IMR-90 (cell line): ENCODE measurements at regions not wholly inside any gene's neighbourhood (a gene's known extent, or its start where the extent isn't known, plus 50 kb on each side); places are given as distances from the start of the nearest gene placed in this dataset.

ENCODE experiments used
- ATAC-seq: fragments of 200-7000 bp; cut with Tn5 transposase; 2 replicates; pipeline ENCODE4 v1.9.1; 2020; ENCODE audit warnings: low read depth, mild to moderate bottlenecking, moderate library complexity
- BruUV-seq: library from RNA; stranded (reverse); fragments of 400-500 nt; replicated peaks from 2 replicates; lab custom pipeline; 2021; lab: Mats Ljungman, UMichigan
- CTCF ChIA-PET: fragments of 300-600 bp; formaldehyde crosslinking; extraction: SDS; loops from one replicate; lab custom pipeline; 2021; ENCODE audit warnings: antibody characterized with exemption; lab: Yijun Ruan, JAX
- POLR2A ChIA-PET: fragments of 300-600 bp; sonication (Branson Sonifier 250); formaldehyde crosslinking; loops from one replicate; lab custom pipeline; 2022; ENCODE audit warnings: antibody characterized with exemption; ENCODE audit not compliant: unreplicated experiment; lab: Charles Lee
- DNase-seq: peaks from one replicate; pipeline ENCODE4 v3.0.0; 2013
- H2AFZ ChIP-seq: replicated peaks from 2 replicates; pipeline ENCODE3; 2013; ENCODE audit warnings: low read length, mild to moderate bottlenecking; ENCODE audit not compliant: poor library complexity
- H2AK5ac ChIP-seq: 2 replicates; pipeline ENCODE4 v1.6.1; 2013; ENCODE audit warnings: low read depth, low read length, inconsistent platforms
- H2AK9ac ChIP-seq: replicated peaks from 2 replicates; pipeline ENCODE3; 2013; ENCODE audit warnings: mild to moderate bottlenecking, low read depth, low read length, moderate library complexity; ENCODE audit not compliant: poor library complexity
- H2BK120ac ChIP-seq: 2 replicates; pipeline ENCODE4 v1.6.1; 2013; ENCODE audit warnings: low read depth, low read length, inconsistent platforms
- H2BK15ac ChIP-seq: 3 replicates; pipeline ENCODE4 v1.6.1; 2013; ENCODE audit warnings: low read depth, low read length, inconsistent platforms
- H2BK20ac ChIP-seq: 2 replicates; pipeline ENCODE4 v1.6.1; 2013; ENCODE audit warnings: low read depth, mild to moderate bottlenecking, inconsistent platforms, low read length, moderate library complexity
- H2BK5ac ChIP-seq: 2 replicates; pipeline ENCODE4 v1.6.1; 2013; ENCODE audit warnings: mild to moderate bottlenecking, low read depth, low read length, inconsistent platforms; ENCODE audit not compliant: poor library complexity, severe bottlenecking
- H3K14ac ChIP-seq: replicated peaks from 2 replicates; pipeline ENCODE4 v1.6.1; 2013; ENCODE audit warnings: low read depth, low read length, inconsistent platforms
- H3K18ac ChIP-seq: 2 replicates; pipeline ENCODE4 v1.6.1; 2013; ENCODE audit warnings: low read depth, low read length, control low read depth
- H3K23ac ChIP-seq: 2 replicates; pipeline ENCODE4 v1.6.1; 2013; ENCODE audit warnings: low read depth, low read length, inconsistent platforms
- H3K27ac ChIP-seq: 2 replicates; pipeline ENCODE4 v1.5.1; 2013; ENCODE audit warnings: mild to moderate bottlenecking, control low read depth, low read length; ENCODE audit not compliant: insufficient read depth
- H3K27me3 ChIP-seq: 2 replicates; pipeline ENCODE4 v1.6.1; 2013; ENCODE audit warnings: low read length; ENCODE audit not compliant: control insufficient read depth, insufficient read depth
- H3K36me3 ChIP-seq: 2 replicates; pipeline ENCODE4 v1.6.1; 2013; ENCODE audit warnings: low read length, mixed read lengths; ENCODE audit not compliant: control insufficient read depth, insufficient read depth
- H3K4ac ChIP-seq: 2 replicates; pipeline ENCODE4 v1.6.1; 2013; ENCODE audit warnings: low read depth, low read length, inconsistent platforms
- H3K4me1 ChIP-seq: 2 replicates; pipeline ENCODE4 v1.6.1; 2013; ENCODE audit warnings: low read length, mixed read lengths; ENCODE audit not compliant: control insufficient read depth, insufficient read depth
- H3K4me2 ChIP-seq: 2 replicates; pipeline ENCODE4 v1.6.1; 2013; ENCODE audit warnings: low read depth, mild to moderate bottlenecking, control low read depth, low read length, moderate library complexity
- H3K4me3 ChIP-seq: 2 replicates; pipeline ENCODE4 v1.5.1; 2013; ENCODE audit warnings: low read depth, mild to moderate bottlenecking, control low read depth, low read length, moderate library complexity; ENCODE audit not compliant: insufficient read depth
- H3K56ac ChIP-seq: 2 replicates; pipeline ENCODE4 v1.6.1; 2013; ENCODE audit warnings: low read length, inconsistent platforms; ENCODE audit not compliant: insufficient read depth; ENCODE audit errors: extremely low read depth
- H3K79me1 ChIP-seq, 2 experiments: 2 replicates each; pipeline ENCODE4 v1.6.1; 2013; ENCODE audit warnings: low read length in 2 of 2, inconsistent platforms in 1 of 2, low read depth in 1 of 2
- H3K9ac ChIP-seq: 2 replicates; pipeline ENCODE4 v1.6.1; 2013; ENCODE audit warnings: low read depth, low read length, control low read depth
- H3K9me1 ChIP-seq: 2 replicates; pipeline ENCODE4 v1.6.1; 2013; ENCODE audit warnings: low read length, inconsistent platforms; ENCODE audit not compliant: insufficient read depth
- H3K9me3 ChIP-seq: 2 replicates; pipeline ENCODE4 v1.6.1; 2013; ENCODE audit warnings: low read length; ENCODE audit not compliant: control insufficient read depth, insufficient read depth
- H4K20me1 ChIP-seq: 2 replicates; pipeline ENCODE4 v1.6.1; 2013; ENCODE audit warnings: low read length, inconsistent platforms; ENCODE audit not compliant: insufficient read depth
- H4K5ac ChIP-seq: 2 replicates; pipeline ENCODE4 v1.6.1; 2013; ENCODE audit warnings: mild to moderate bottlenecking, low read depth, low read length, control low read depth
- H4K8ac ChIP-seq, 2 experiments: 2 replicates each; pipeline ENCODE4 v1.6.1; 2013; ENCODE audit warnings: low read depth in 2 of 2, low read length in 2 of 2, control low read depth in 1 of 2, inconsistent platforms in 1 of 2
- H4K91ac ChIP-seq: 2 replicates; pipeline ENCODE4 v1.6.1; 2013; ENCODE audit warnings: low read depth, low read length, inconsistent platforms; ENCODE audit not compliant: insufficient read depth
- BHLHE40 ChIP-seq: fragments of 150-350 bp; IDR thresholded peaks from 2 replicates; pipeline ENCODE4 v1.6.1; 2016; ENCODE audit warnings: mild to moderate bottlenecking, low read depth, low read length
- CEBPB ChIP-seq: IDR thresholded peaks from 2 replicates; pipeline ENCODE4 v1.6.1; 2012; ENCODE audit warnings: low read depth, low read length, improper control_type of control experiment
- CHD1 ChIP-seq: IDR thresholded peaks from 2 replicates; pipeline ENCODE4 v1.6.1; 2012; ENCODE audit warnings: low read depth, low read length, improper control_type of control experiment
- FOS ChIP-seq: fragments of 150-350 bp; IDR thresholded peaks from 2 replicates; pipeline ENCODE4 v1.6.1; 2016; ENCODE audit warnings: low read depth, low read length
- MAFK ChIP-seq: IDR thresholded peaks from 2 replicates; pipeline ENCODE4 v1.6.1; 2012; ENCODE audit warnings: low read depth, low read length, improper control_type of control experiment
- MAZ ChIP-seq: IDR thresholded peaks from 2 replicates; pipeline ENCODE4 v1.6.1; 2012; ENCODE audit warnings: low read depth, mild to moderate bottlenecking, low read length, improper control_type of control experiment, moderate library complexity, borderline replicate concordance
- MXI1 ChIP-seq: IDR thresholded peaks from 2 replicates; pipeline ENCODE4 v1.6.1; 2012; ENCODE audit warnings: low read depth, mild to moderate bottlenecking, low read length, moderate library complexity, borderline replicate concordance
- NFE2L2 ChIP-seq: fragments of 150-350 bp; IDR thresholded peaks from 2 replicates; pipeline ENCODE4 v1.6.1; 2016; ENCODE audit warnings: low read depth, mild to moderate bottlenecking, low read length
- POLR2A ChIP-seq: IDR thresholded peaks from 2 replicates; pipeline ENCODE4 v1.6.1; 2012; ENCODE audit warnings: mild to moderate bottlenecking, low read depth, low read length
- RAD21 ChIP-seq: IDR thresholded peaks from 2 replicates; pipeline ENCODE4 v1.6.1; 2012; ENCODE audit warnings: low read length, improper control_type of control experiment
- RCOR1 ChIP-seq: IDR thresholded peaks from 2 replicates; pipeline ENCODE4 v1.6.1; 2012; ENCODE audit warnings: mild to moderate bottlenecking, low read length, improper control_type of control experiment; ENCODE audit not compliant: insufficient replicate concordance
- RFX5 ChIP-seq: IDR thresholded peaks from 2 replicates; pipeline ENCODE4 v1.8.0; 2012; ENCODE audit warnings: low read depth, mild to moderate bottlenecking, low read length, moderate library complexity
- SMC3 ChIP-seq: fragments of 150-350 bp; IDR thresholded peaks from 2 replicates; pipeline ENCODE4 v1.6.1; 2016; ENCODE audit warnings: low read depth, mild to moderate bottlenecking, antibody characterized with exemption, low read length, moderate library complexity
- dilution Hi-C: fragments of 300-500 bp; cut with HindIII; formaldehyde crosslinking; loops from one replicate; pipeline ENCODE4 v1.14.3; 2018; ENCODE audit warnings: low sequenced_read_pairs; ENCODE audit not compliant: unreplicated experiment
- in situ Hi-C: fragments of 300-500 bp; cut with MboI; formaldehyde crosslinking; loops from 3 replicates; pipeline ENCODE4 v1.14.3; 2019; ENCODE audit warnings: low sequenced_read_pairs, inconsistent platforms, mixed read lengths
- intact Hi-C: fragments of 100-400 bp; cut with micrococcal nuclease; formaldehyde crosslinking; loops from 2 replicates; pipeline ENCODE4 v1.10.0; 2022
- TF ChIP-seq, protein P1 (sequence below): fragments of 150-350 bp; IDR thresholded peaks from 2 replicates; pipeline ENCODE4 v1.6.1; 2016; ENCODE audit warnings: low read depth, mild to moderate bottlenecking, low read length, moderate library complexity, borderline replicate concordance
- TF ChIP-seq, protein P2 (sequence below): fragments of 150-350 bp; IDR thresholded peaks from 2 replicates; pipeline ENCODE4 v1.6.1; 2017; ENCODE audit warnings: mild to moderate bottlenecking, antibody characterized with exemption, low read length, low read depth
- TF ChIP-seq, protein P3 (sequence below): conservative IDR thresholded peaks from 2 replicates; pipeline ENCODE4 v1.5.1; 2012; ENCODE audit warnings: mild to moderate bottlenecking, low read depth, low read length, improper control_type of control experiment

DNA sequence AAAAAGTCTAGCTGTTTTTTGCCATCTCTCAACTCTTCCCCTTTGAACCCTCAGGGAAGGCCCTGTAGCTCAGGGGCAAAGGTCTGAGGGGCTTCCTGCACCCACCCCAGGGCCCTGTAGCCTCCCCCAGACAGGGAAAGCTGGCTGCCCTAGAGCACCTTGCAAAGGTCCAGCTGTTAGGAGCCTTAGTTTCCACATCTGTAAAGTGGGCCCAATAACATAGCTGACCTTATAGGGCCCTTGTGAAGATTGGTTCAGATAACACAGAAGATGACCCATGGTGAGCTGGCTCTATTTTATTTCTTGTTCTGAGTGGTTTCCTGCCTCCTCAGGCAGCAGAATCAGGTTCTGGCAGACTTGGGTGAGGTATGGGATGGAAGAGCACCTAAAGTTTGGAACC is 55.2 kb upstream of the SMAD6 start:
- H4K20me1 ChIP-seq = no peaks in the 10 kb centered on the region
- H2AFZ ChIP-seq = no peak overlapping the region
- H2BK120ac ChIP-seq = no peak overlapping the region
- no peak overlapping the region for H2BK20ac ChIP-seq
- TF ChIP-seq, protein P1, sequence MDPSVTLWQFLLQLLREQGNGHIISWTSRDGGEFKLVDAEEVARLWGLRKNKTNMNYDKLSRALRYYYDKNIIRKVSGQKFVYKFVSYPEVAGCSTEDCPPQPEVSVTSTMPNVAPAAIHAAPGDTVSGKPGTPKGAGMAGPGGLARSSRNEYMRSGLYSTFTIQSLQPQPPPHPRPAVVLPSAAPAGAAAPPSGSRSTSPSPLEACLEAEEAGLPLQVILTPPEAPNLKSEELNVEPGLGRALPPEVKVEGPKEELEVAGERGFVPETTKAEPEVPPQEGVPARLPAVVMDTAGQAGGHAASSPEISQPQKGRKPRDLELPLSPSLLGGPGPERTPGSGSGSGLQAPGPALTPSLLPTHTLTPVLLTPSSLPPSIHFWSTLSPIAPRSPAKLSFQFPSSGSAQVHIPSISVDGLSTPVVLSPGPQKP = no peak
- TF ChIP-seq MXI1 = no peak
- TF ChIP-seq, protein P2, sequence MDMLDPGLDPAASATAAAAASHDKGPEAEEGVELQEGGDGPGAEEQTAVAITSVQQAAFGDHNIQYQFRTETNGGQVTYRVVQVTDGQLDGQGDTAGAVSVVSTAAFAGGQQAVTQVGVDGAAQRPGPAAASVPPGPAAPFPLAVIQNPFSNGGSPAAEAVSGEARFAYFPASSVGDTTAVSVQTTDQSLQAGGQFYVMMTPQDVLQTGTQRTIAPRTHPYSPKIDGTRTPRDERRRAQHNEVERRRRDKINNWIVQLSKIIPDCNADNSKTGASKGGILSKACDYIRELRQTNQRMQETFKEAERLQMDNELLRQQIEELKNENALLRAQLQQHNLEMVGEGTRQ = no peak
- no peak for TF ChIP-seq RAD21
- no peak for TF ChIP-seq SMC3
- TF ChIP-seq RFX5 = no peak
- TF ChIP-seq CHD1 = no peak
- no peak for TF ChIP-seq MAZ
- no peak for TF ChIP-seq NFE2L2
- no peak for TF ChIP-seq FOS
- no peak for TF ChIP-seq MAFK
- TF ChIP-seq BHLHE40 = no peak
- TF ChIP-seq POLR2A = no peak
- TF ChIP-seq CEBPB = no peak
- TF ChIP-seq, protein P3, sequence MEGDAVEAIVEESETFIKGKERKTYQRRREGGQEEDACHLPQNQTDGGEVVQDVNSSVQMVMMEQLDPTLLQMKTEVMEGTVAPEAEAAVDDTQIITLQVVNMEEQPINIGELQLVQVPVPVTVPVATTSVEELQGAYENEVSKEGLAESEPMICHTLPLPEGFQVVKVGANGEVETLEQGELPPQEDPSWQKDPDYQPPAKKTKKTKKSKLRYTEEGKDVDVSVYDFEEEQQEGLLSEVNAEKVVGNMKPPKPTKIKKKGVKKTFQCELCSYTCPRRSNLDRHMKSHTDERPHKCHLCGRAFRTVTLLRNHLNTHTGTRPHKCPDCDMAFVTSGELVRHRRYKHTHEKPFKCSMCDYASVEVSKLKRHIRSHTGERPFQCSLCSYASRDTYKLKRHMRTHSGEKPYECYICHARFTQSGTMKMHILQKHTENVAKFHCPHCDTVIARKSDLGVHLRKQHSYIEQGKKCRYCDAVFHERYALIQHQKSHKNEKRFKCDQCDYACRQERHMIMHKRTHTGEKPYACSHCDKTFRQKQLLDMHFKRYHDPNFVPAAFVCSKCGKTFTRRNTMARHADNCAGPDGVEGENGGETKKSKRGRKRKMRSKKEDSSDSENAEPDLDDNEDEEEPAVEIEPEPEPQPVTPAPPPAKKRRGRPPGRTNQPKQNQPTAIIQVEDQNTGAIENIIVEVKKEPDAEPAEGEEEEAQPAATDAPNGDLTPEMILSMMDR = no peak
- TF ChIP-seq RCOR1 = no peak
- no peak overlapping the region for H2AK9ac ChIP-seq
- H2BK5ac ChIP-seq = no peak overlapping the region
- no peaks in the 10 kb centered on the region; a peak in 1 of 4 replicates for H3K79me1 ChIP-seq
- BruUV-seq = no TSS peak
- H3K4me1 ChIP-seq = peaks cover 12% of the 10 kb centered on the region
- no peak overlapping the region for H3K4me3 ChIP-seq
- no peak for ATAC-seq
- POLR2A ChIA-PET = no interaction called here
- no peak overlapping the region for H4K8ac ChIP-seq
- DNase-seq = no peak
- no peak overlapping the region for H2AK5ac ChIP-seq
- intact Hi-C loops = no loop called here
- H3K9ac ChIP-seq = no peak overlapping the region
- H3K56ac ChIP-seq = no peak overlapping the region
- H3K23ac ChIP-seq = no peak overlapping the region
- no peaks in the 10 kb centered on the region for H3K9me3 ChIP-seq
- no peaks in the 10 kb centered on the region for H3K27me3 ChIP-seq
- dilution Hi-C loops = no loop called here
- H3K14ac ChIP-seq = no peak overlapping the region
- H3K4ac ChIP-seq = no peak overlapping the region
- no peak overlapping the region for H4K5ac ChIP-seq
- H2BK15ac ChIP-seq = no peak overlapping the region
- no peak overlapping the region for H3K4me2 ChIP-seq
- H3K36me3 ChIP-seq = no peaks in the 10 kb centered on the region
- no peaks in the 10 kb centered on the region; the same call in 1 of the 2 replicates for H3K9me1 ChIP-seq
- in situ Hi-C loops = no loop called here
- CTCF ChIA-PET = no interaction called here
- H4K91ac ChIP-seq = no peak overlapping the region
- no peak overlapping the region for H3K27ac ChIP-seq
- no peak overlapping the region for H3K18ac ChIP-seq
